PC-3 (cell line): ENCODE measurements at regions not wholly inside any gene's neighbourhood (a gene's known extent, or its start where the extent isn't known, plus 50 kb on each side); places are given as distances from the start of the nearest gene placed in this dataset.

Source experiments
- EZH2 ChIP-seq: fragments of 300-600 bp; sonication (generic); IDR thresholded peaks from one replicate; pipeline ENCODE4 v1.6.1; 2017; ENCODE audit warnings: antibody characterized with exemption, mild to moderate bottlenecking, low read length; ENCODE audit not compliant: unreplicated experiment
- EZH2phosphoT487 ChIP-seq: fragments of 300-600 bp; sonication (generic); IDR thresholded peaks from 2 replicates; pipeline ENCODE4 v1.6.1; 2018; ENCODE audit warnings: mild to moderate bottlenecking, antibody characterized with exemption, low read length, borderline replicate concordance
- TF ChIP-seq, protein P1 (sequence below): fragments of 300-600 bp; sonication (generic); conservative IDR thresholded peaks from 2 replicates; pipeline ENCODE4 v1.5.1; 2017; ENCODE audit warnings: antibody characterized with exemption, low read depth, mild to moderate bottlenecking, low read length

DNA sequence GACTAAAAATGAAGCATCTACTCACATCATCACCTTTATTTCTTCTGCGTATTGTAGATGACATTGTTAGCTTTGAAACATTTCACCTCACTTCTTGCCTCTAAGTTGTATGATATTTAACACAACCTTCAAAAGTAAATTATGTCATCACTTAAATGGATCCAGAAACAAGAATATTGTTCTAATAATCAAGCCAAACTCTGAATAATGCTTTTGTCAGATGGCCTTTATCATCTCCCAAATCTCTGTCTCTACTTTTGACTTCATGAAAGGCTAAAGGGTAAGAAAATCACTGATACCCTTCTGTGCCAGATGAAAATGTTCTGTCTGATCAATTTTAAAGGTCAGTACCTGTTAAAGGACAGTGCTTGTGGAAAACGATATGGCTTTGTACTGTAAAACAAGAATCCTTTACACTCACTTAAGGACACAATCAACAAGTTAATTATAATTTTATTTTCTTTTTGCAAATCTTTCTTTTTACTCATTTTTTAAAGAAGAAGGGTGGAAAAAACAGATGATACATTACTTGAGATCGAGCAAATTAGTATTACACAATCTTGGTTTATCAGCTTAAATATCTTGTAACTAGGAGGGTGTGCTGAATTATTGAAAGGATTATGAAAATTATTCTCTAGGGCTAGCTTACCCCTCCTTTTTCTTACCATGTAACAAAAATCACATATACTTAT, 309.4 kb upstream of the IGFBP3 start:
- TF ChIP-seq, protein P1, sequence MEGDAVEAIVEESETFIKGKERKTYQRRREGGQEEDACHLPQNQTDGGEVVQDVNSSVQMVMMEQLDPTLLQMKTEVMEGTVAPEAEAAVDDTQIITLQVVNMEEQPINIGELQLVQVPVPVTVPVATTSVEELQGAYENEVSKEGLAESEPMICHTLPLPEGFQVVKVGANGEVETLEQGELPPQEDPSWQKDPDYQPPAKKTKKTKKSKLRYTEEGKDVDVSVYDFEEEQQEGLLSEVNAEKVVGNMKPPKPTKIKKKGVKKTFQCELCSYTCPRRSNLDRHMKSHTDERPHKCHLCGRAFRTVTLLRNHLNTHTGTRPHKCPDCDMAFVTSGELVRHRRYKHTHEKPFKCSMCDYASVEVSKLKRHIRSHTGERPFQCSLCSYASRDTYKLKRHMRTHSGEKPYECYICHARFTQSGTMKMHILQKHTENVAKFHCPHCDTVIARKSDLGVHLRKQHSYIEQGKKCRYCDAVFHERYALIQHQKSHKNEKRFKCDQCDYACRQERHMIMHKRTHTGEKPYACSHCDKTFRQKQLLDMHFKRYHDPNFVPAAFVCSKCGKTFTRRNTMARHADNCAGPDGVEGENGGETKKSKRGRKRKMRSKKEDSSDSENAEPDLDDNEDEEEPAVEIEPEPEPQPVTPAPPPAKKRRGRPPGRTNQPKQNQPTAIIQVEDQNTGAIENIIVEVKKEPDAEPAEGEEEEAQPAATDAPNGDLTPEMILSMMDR = no peak
- TF ChIP-seq EZH2phosphoT487 = no peak
- no peak for TF ChIP-seq EZH2
